Eye (tissue), 1 donor: ENCODE measurements at regions not wholly inside any gene's neighbourhood (a gene's known extent, or its start where the extent isn't known, plus 50 kb on each side); places are given as distances from the start of the nearest gene placed in this dataset.
A peak's percentile ranks its signal among the peaks of the same experiment; 100 is the strongest.
"Not testable (repeated sequence)": the region's sequence is repeated elsewhere in the genome, so short reads cannot be mapped to it uniquely, and the experiment has no call there.

ENCODE experiments used
- DNase-seq: peaks from one replicate; pipeline ENCODE4 v3.0.0-alpha.2; 2015

DNA sequence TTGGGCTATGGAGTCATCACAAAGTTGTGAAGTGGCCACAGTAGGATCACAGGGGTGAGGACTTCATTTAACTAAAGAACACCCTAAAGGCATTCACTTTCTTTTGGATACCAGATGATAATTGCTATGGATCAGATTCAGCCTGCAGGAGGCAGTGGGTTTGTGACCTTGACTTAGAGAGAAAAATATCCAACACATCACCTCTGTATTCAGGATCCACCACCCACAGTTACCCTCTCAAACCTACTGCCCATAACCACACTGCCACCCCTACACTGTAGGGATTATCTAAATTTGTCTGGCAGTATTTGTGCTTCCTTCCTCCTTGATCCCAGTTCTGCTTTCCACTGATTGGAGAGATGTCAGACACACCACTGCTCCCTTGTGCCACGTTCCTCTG lies 269.4 kb downstream of the MYCN start:
- DNase-seq, result no peak

DNA sequence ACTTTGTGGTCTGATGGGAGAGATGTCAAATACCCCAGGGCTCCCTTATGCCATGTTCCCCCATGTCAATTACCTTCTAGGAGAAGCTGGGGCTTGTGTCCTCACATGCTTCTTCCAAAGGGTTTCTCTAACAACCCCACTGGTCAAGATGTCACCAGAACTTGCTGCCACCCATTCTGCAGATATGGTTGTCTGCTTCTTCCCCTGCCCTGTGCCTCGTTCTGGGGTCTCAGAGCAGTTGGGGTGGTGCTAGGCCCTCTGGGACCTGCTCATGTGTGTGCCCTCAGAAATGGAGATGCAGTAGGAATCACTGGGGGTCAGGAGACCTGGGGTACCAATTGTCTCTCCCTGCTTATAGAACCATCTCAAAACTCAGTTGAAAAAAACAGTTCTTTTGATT lies 268.6 kb downstream of the MYCN start:
- DNase-seq, result no peak

GRCh38 chr2:16208241-16208797 lies 268.0 kb downstream of the MYCN start:
- DNase-seq, result no peak

DNA sequence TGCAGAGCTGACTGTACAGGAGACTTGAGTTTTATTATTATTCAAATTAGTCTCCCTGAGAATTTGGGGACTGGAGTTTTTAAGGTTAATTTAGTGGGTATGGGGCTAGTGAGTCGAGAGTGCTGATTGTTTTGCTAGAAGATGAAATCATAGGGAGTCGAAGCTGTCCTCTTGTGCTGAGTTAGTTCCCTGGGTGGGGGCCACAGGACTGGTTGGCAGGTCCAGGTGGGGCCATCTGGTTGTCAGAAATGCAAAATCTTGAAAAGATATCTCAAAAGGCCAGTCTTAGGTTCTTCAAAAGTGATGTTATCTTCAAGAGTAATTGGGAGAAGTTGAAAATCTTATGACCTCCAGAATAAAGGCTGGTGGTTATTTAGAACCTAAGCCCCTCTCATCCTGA lies 267.3 kb downstream of the MYCN start:
- no peak for DNase-seq

DNA sequence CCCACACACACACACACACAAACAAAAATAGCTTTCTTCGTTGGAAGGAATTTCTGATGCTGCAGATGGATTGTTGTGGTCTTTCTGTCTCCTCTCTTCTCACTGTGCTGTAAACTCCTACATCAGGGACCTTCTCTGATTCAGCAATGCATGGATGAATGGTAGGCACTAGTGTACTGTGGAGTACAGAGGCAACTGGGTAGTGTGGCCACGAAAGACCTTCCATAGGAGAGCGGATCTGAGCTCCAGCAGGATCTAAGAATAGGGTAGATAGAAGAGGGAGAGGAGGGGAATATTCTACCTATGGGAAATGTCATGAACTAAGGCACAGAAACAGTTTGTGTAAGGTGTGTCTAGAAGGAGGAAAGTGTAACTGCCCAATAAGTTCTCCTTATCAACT lies 266.8 kb downstream of the MYCN start:
- DNase-seq, result no peak

GRCh38 chr2:16206191-16206944 lies 266.0 kb downstream of the MYCN start:
- DNase-seq, result no peak

- no peak for DNase-seq
These were observed 265.3 kb downstream of the MYCN start for GRCh38 chr2:16205631-16206030.

DNA sequence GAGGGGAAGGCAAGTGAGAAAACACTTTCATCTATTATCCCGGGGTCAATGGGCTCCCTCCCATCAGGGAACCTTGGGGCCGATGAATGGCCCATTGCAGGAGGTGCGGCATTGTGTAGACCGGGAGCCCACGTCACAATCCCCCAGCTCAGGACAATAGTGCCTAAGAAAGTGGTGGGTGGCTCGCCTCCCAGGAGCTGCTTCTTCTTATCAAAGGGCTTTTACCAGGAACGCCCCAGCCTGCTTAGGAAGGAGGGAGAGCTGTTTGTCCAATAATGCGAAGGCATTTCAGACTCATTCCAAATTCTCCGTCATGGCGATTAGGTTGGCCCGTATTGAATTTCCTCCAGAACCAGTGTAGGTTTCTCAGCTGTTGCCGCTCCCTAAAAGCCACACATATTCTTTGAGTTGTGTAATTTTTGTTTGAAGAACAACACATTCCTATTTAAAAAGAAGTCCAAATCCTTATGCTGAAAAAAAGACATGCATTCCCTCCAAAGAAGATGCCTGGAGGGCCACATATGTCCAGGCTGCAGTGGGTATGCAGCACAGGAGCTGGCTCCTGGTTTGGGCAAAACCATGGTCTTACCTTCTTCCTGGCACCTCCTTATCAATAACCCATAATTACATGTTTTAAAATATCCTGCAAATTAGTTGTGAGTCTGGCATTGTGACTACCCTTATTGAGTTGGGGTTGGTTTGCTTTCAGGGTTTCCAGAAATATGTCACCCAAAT lies 264.7 kb downstream of the MYCN start:
- no peak for DNase-seq

DNA sequence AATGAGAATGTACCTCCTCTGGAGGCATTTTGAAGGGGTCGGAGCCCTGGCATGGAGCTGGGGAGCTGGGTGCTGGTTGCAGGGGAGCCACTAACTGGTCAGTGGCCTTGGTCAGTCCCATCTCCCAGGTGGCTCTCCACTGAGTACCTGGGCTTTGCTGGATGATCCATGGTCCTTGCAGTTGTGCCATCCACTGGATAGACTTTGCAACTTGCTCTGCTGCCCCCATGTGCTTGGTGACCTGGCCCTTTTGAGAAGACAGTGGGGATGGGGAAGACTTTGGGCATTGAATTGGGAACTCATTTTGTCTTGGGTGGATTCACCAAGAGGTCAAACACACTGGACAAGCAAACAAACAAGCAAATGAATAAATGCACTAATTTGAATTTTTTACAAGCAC lies 263.9 kb downstream of the MYCN start:
- DNase-seq, result no peak

DNA sequence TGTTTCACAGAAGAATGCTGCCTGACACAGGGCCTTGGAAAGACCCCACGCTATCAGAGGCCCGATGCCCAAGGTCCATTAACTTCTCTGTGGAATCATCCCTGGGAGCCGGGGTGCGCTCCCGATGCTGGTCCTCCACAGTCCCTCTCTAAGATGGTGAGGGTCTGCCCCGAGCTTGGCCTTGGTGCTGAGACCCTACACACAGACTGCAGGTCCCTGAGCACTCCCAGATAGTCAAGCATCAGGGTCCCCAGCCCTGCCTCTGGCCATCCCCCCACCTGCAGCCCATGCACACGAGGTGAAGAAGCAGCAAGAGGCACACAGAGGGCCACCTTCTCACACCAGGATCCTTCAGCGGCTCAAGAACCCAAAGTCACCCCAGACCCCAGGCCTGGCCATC lies 263.3 kb downstream of the MYCN start:
- DNase-seq, result no peak

DNA sequence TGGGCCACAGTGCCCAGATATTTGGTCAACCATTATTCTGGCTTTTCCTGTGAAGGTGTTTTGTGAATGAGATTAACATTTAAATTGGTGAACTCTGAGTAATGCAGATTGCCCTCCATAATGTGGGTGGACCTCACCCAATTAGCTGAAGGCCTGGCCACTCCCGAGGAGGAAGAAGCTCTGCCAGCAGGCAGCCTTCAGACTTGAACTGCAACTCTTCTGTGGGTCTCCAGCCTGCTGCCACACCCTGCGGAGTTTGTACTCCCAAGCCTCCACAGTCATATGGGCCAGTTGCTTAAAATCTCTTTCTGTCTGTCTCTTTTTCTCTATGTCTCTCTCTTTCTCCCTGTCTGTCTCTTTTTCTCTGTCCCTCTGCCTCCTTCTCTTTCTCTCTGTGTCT lies 262.7 kb downstream of the MYCN start:
- no peak for DNase-seq

GRCh38 chr2:16202266-16203020 lies 262.1 kb downstream of the MYCN start:
- DNase-seq, result no peak

- DNase-seq, result no peak
These were observed 261.5 kb downstream of the MYCN start for GRCh38 chr2:16201848-16202247.

GRCh38 chr2:16200554-16201193 lies 260.3 kb downstream of the MYCN start:
- peak; percentile 53 for DNase-seq

GRCh38 chr2:16199882-16200553 lies 259.7 kb downstream of the MYCN start:
- DNase-seq, result no peak

- not testable (repeated sequence) for DNase-seq
These were observed 258.9 kb downstream of the MYCN start for GRCh38 chr2:16199241-16199640.

DNA sequence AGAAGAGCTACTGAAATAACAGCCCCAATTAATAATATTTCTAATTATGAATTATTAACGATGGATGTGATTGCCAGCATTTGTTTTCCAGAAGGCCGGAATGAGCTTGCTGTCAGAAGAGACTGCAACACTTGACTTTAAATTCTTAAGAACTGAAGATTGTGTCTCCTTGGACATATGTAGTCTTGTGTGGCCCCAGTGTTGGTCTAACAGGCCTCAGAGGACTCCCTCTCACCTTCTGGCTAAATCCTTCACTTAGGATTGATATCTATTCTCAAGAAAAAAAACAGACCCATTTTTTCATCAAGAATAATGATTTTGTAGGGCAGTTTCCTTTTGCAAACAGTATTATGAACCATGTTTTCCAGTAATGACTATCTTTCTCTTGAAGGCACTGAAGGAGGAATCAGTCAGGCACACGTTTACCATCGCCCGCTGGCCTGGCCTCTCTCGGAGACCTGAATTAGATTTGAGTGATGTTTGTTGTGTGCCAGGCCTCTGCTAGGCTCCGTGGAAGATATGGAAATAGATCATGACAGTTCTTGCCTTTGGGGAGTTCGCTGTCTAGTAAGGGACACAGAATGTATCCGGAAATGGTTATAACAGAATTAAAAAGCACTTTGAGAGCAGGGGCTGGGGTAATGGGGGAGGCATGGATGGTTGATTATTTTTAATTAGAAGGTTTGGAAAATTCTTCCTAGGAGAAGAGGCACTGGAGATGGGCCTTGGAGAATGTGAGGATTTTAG lies 258.0 kb downstream of the MYCN start:
- peak; percentile 72 for DNase-seq

DNA sequence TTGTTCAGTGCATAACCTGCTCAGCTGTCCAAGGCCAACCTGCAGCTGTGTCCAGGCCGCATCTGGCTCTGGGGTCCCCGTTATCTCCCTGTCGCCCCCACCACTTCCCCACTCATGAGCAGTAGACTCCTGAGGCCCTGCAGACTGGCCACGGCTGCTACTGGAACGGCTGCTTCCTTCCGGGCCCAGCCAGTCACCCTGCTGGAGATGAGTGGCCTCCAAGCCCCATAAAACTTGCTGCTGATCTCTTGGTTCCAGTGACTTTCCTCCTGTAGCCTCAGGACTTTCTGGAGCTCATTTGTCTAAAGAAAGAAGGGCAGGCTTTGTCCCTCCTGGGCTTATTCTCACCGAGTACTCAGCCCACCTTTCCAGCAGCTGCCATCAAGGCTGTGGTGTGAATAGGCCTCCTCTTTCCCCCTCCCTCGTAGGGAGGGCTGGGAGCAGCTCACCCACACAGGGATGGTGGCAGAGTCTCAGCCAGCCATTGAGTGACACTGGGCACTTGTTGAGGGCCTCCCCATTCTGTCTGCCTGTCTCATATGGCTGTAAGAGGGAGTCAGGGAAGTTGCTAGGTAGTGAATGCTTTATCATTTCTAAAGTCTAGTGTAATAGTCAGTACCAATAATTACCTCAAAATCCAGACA lies 257.3 kb downstream of the MYCN start:
- DNase-seq, result no peak

DNA sequence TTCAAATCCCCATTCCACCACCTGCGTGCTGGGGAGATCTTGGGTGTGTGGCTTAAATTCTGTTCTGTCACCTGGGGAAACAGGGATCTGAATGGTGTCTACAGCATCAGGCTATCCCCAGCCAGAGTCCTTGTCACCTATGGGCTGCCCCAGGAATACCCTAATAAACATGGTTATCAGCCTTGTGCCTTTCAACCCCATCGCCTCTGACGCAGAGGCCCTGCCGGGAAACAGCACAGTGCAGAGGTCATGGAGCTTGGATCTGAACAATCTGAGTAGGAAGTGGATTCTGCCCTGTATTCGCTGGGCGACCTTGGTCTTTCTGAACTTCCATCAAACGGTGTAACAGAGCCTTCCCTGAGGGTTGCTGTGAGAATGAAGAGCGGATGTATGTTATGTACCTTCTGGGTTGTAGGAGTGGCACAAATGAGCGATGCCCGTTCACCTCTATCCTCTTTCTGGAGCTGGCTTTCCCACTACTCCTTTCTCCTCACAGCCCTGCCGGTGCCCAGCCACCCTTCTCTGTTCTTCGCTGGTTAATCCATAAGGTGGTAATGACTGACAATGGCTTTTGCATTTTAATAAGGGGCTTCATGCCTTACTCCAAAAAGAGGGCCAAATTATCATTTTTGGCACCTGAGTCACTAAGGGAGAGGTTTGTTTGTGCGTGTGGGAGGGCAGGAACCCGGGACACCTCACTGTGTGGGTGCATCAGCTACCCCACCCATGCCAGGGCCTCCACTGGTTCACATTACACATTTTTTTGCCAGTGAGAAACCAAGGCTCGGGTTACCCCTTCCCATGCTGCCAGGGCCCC lies 256.5 kb downstream of the MYCN start:
- no peak for DNase-seq

DNA sequence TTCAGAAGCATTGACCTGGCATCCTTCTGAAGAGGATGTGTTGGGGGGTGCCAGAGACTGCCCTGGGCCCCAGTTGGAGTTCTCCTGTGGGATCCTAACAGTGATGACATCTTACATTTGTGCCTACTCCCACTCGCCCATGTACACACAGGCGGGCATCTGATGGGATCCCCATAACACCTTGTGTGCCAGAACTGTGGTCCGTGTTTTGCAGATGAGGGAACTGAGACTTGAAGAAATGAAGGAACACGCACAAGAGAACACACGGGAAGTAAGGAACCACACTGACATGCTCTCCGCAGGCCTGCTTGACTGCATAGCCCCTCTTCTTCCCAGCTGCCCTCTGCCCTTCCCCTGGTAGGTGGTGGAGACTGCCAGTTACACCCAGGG lies 255.3 kb downstream of the MYCN start:
- DNase-seq, result no peak
